ENCODE measurements at regions not wholly inside any gene's neighbourhood (a gene's known extent, or its start where the extent isn't known, plus 50 kb on each side); places are given as distances from the start of the nearest gene placed in this dataset.
"Not testable (repeated sequence)": the region's sequence is repeated elsewhere in the genome, so short reads cannot be mapped to it uniquely, and the experiment has no call there.

GRCh38 chr9:2243666-2244555 is 228.8 kb downstream of the SMARCA2 start:
- no peak for DNase-seq (ENCODE audit: low spot score)

GRCh38 chr9:2247340-2247739 is 232.2 kb downstream of the SMARCA2 start:
- no peak for DNase-seq (ENCODE audit: low spot score)

- DNase-seq (ENCODE audit: low spot score) = no peak
These were observed 233.7 kb downstream of the SMARCA2 start for GRCh38 chr9:2248768-2249265.

- no peak for DNase-seq (ENCODE audit: low spot score)
These were observed 238.8 kb downstream of the SMARCA2 start for GRCh38 chr9:2253636-2254580.

GRCh38 chr9:2255128-2255527 is 240.0 kb downstream of the SMARCA2 start:
- no peak for DNase-seq (ENCODE audit: low spot score)

- DNase-seq (ENCODE audit: low spot score) = no peak
These were observed 242.2 kb downstream of the SMARCA2 start for GRCh38 chr9:2257248-2257929.

GRCh38 chr9:2260417-2261306 is 245.5 kb downstream of the SMARCA2 start:
- no peak for DNase-seq (ENCODE audit: low spot score)

GRCh38 chr9:2261421-2262103 is 246.4 kb downstream of the SMARCA2 start:
- no peak for DNase-seq (ENCODE audit: low spot score)

GRCh38 chr9:2262386-2263071 is 247.4 kb downstream of the SMARCA2 start:
- DNase-seq (ENCODE audit: low spot score) = no peak

GRCh38 chr9:2263111-2263510 is 248.0 kb downstream of the SMARCA2 start:
- no peak for DNase-seq (ENCODE audit: low spot score)

- DNase-seq (ENCODE audit: low spot score) = no peak
These were observed 248.5 kb downstream of the SMARCA2 start for GRCh38 chr9:2263665-2264064.

- no peak for DNase-seq (ENCODE audit: low spot score)
These were observed 248.9 kb downstream of the SMARCA2 start for GRCh38 chr9:2264081-2264480.

- DNase-seq (ENCODE audit: low spot score) = no peak
These were observed 252.1 kb downstream of the SMARCA2 start for GRCh38 chr9:2267181-2267745.

GRCh38 chr9:2269778-2270177 is 254.6 kb downstream of the SMARCA2 start:
- no peak for DNase-seq (ENCODE audit: low spot score)

- DNase-seq (ENCODE audit: low spot score) = no peak
These were observed 255.4 kb downstream of the SMARCA2 start for GRCh38 chr9:2270565-2270964.

- DNase-seq (ENCODE audit: low spot score) = no peak
These were observed 256.3 kb downstream of the SMARCA2 start for GRCh38 chr9:2271426-2271825.

GRCh38 chr9:2274762-2275161 is 259.6 kb downstream of the SMARCA2 start:
- no peak for DNase-seq (ENCODE audit: low spot score)

- no peak for DNase-seq (ENCODE audit: low spot score)
These were observed 261.1 kb downstream of the SMARCA2 start for GRCh38 chr9:2276296-2276695.

GRCh38 chr9:2277133-2277532 is 262.0 kb downstream of the SMARCA2 start:
- not testable (repeated sequence) for DNase-seq (ENCODE audit: low spot score)
